NT2/D1 (cell line): ENCODE measurements at regions not wholly inside any gene's neighbourhood (a gene's known extent, or its start where the extent isn't known, plus 50 kb on each side); places are given as distances from the start of the nearest gene placed in this dataset.

Experiments
- YY1 ChIP-seq: IDR thresholded peaks from 2 replicates; pipeline ENCODE4 v1.6.1; 2011; ENCODE audit not compliant: insufficient read length, insufficient read depth
- ZNF274 ChIP-seq: IDR thresholded peaks from 2 replicates; pipeline ENCODE4 v1.6.1; 2011; ENCODE audit warnings: mild to moderate bottlenecking, low read depth, low read length

- TF ChIP-seq ZNF274 (no peak), YY1 (no peak)
These were observed 263.3 kb upstream of the KLF6 start for GRCh38 chr10:4048236-4048864.
